22Rv1 (cell line): ENCODE measurements at regions not wholly inside any gene's neighbourhood (a gene's known extent, or its start where the extent isn't known, plus 50 kb on each side); places are given as distances from the start of the nearest gene placed in this dataset.

ENCODE experiments used
- H3K27ac ChIP-seq: fragments of 450-650 bp; 2 replicates; pipeline ENCODE4 v1.5.1; 2017
- ZFX ChIP-seq: fragments of 450-650 bp; IDR thresholded peaks from 2 replicates; pipeline ENCODE4 v1.6.1; 2017; ENCODE audit warnings: antibody characterized with exemption, borderline replicate concordance
- TF ChIP-seq, protein P1 (sequence below): fragments of 450-650 bp; IDR thresholded peaks from 2 replicates; pipeline ENCODE4 v1.5.1; 2017; ENCODE audit warnings: mild to moderate bottlenecking

DNA sequence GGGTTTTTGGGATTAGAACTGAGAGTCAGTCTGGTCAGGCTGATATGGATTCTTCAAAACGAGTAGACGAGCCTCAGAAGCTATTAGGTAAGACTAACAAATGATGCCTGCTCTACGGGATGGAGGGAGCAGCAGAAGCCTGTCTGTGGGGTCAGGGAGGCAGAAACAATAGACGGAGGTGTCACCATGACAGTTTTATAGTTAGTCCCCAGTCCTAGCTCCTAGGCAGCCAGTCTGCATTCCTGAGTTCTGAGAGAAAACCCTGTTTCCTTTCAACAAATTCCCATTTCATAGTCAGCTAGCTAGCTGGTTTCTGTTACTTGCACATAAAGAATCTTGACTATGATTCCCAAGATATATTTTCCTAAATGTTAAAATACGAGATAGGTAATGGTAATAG lies 542.1 kb downstream of the PID1 start:
- TF ChIP-seq ZFX, result no peak
- TF ChIP-seq, protein P1, sequence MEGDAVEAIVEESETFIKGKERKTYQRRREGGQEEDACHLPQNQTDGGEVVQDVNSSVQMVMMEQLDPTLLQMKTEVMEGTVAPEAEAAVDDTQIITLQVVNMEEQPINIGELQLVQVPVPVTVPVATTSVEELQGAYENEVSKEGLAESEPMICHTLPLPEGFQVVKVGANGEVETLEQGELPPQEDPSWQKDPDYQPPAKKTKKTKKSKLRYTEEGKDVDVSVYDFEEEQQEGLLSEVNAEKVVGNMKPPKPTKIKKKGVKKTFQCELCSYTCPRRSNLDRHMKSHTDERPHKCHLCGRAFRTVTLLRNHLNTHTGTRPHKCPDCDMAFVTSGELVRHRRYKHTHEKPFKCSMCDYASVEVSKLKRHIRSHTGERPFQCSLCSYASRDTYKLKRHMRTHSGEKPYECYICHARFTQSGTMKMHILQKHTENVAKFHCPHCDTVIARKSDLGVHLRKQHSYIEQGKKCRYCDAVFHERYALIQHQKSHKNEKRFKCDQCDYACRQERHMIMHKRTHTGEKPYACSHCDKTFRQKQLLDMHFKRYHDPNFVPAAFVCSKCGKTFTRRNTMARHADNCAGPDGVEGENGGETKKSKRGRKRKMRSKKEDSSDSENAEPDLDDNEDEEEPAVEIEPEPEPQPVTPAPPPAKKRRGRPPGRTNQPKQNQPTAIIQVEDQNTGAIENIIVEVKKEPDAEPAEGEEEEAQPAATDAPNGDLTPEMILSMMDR, result no peak

DNA sequence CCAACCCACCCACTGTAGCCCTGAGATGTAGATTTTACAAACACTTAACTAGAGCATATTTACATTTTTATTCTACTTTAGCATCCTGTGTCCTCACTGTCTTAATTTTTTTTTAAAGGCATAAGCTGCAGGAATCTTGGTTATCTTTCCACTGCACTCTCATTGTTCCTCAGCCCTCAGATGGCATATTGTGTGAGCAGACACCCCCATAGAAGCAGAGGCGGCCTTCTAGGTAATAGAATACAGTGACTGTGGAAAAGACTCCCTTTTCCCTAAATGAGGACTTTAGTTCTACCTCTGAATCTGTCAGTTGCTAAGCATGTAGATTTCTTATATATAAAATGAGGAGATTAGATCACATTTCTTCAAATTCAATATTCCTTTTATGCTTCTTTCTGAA lies 543.5 kb upstream of the SPHKAP start:
- no peak for TF ChIP-seq ZFX
- TF ChIP-seq, protein P1, result no peak
- H3K27ac ChIP-seq, result no peak overlapping the region

More for the DNA sequence above, 542.1 kb downstream of the PID1 start:
- H3K27ac ChIP-seq, result no peak overlapping the region

DNA sequence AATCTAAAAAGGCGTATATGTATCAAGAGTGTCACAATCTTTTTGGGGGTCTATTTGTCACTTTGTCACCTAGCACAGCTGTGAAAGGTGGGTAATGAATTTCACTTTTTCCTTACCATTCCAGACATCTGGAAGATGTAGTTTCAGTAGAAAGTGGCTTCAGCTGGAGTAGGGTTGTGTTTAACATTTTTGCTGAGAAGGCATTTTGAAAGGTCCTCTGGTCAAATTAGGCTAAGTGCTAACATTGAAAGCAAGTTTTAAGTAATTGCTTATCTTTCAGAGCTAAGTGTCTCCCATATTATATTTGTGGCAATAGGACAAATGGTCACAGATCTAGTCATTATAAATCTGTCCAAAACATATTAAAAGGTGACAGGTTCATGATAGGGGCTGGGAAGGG lies 542.1 kb upstream of the SPHKAP start:
- TF ChIP-seq ZFX, result no peak
- TF ChIP-seq, protein P1, result no peak
- H3K27ac ChIP-seq, result no peak overlapping the region

DNA sequence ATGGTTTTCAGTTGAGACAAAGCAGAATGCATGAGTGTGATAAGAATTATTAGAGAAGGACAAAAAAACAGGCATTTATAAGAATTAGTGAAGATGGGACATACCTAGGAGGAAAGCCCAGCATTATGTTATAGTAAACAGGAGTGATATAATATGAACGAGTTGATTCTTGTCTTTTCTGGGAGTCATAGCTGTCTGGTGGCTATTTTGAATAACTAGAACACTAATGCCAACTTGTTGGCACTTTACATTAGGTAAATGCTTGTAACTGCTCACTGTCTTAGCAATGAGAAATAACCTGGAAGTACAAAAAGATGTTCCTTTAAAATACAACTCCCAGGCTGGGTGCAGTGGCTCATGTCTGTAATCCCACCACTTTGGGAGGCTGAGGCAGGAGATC lies 540.8 kb upstream of the SPHKAP start:
- no peak for TF ChIP-seq ZFX
- TF ChIP-seq, protein P1, result no peak
- no peak overlapping the region for H3K27ac ChIP-seq

DNA sequence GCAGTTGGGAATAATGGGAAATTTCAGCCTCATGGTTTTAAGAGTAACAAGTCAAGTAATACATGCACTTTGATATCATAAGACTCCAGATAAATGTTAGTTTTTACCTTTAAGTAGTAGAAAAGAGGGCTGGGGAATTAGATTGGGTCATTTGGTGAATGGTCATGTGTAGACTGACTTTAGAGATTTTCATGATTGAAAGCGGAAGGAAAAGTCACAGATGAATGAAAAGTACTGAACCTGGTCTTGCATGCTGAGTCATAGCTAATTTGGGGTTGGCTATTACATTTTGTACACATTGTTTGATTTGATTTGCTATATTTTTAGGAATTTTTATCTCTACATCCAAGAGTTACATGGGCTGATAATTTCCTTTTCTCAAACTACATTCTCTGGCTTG lies 539.4 kb upstream of the SPHKAP start:
- H3K27ac ChIP-seq, result no peak overlapping the region
- TF ChIP-seq, protein P1, result no peak
- no peak for TF ChIP-seq ZFX

DNA sequence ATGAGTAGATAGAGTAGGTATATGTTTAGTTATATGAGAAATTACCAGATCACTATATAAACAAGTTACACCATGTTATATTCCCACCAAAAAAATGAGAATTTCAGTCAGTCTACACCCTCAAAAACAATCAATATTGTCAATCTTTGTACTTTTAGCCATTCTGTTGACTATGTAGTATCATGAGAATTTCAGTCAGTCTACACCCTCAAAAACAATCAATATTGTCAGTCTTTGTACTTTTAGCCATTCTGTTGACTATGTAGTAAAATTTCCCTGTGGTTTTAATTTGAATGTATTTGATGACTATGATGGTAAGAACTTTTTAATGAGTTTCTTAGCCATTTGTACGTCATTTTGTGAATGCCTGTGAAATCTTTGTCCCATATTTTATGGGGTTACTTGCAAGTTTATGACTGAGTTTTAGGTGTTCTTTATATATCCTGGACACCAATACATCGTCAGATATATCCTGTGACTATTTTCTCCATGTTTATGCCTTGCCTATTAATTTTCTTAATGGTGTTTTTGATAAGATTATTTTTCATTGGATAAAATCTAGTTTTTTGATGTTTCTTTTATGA lies 528.4 kb upstream of the SPHKAP start:
- TF ChIP-seq, protein P1, result no peak
- no peak for TF ChIP-seq ZFX
- H3K27ac ChIP-seq, result no peak overlapping the region

DNA sequence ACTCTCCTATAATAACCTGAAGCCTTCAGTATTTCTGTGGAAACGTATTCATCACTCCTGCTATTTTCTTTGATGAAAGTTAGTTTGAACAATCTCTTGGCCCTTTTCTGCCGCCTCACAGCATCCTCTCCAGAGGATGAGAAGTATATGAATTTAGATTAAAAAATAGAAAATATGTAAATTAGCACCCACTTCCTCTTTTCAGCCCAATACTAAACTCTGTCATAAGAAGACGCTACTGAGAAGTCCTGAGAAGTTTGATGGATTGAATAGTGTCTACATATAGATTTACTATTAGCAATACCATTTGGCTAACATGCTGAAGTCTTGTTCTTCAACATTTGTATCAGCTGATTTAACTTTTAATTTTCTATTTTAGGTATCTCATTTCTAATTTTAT lies 526.4 kb upstream of the SPHKAP start:
- no peak overlapping the region for H3K27ac ChIP-seq
- TF ChIP-seq, protein P1, result no peak
- no peak for TF ChIP-seq ZFX
